NT2/D1 (cell line): ENCODE measurements at regions not wholly inside any gene's neighbourhood (a gene's known extent, or its start where the extent isn't known, plus 50 kb on each side); places are given as distances from the start of the nearest gene placed in this dataset.
"Not testable (repeated sequence)": the region's sequence is repeated elsewhere in the genome, so short reads cannot be mapped to it uniquely, and the experiment has no call there.

Experiments used
- DNase-seq: peaks from one replicate; pipeline ENCODE4 v3.0.0-alpha.2; 2011; ENCODE audit warnings: low read depth, low spot score
- H3K27me3 ChIP-seq: 2 replicates; pipeline ENCODE4 v1.6.0; 2011; ENCODE audit warnings: mild to moderate bottlenecking; ENCODE audit not compliant: insufficient read length, insufficient read depth
- H3K36me3 ChIP-seq: 2 replicates; pipeline ENCODE4 v1.6.1; 2011; ENCODE audit warnings: mild to moderate bottlenecking, low read length, mixed read lengths; ENCODE audit not compliant: insufficient read depth, insufficient read length
- H3K4me1 ChIP-seq: 2 replicates; pipeline ENCODE4 v1.5.1; 2011; ENCODE audit not compliant: insufficient read depth, insufficient read length
- H3K4me3 ChIP-seq: 2 replicates; pipeline ENCODE4 v1.5.1; 2011; ENCODE audit warnings: low read depth; ENCODE audit not compliant: insufficient read length
- H3K9ac ChIP-seq: 2 replicates; pipeline ENCODE4 v1.6.0; 2011; ENCODE audit warnings: low read depth; ENCODE audit not compliant: insufficient read length
- H3K9me3 ChIP-seq: 2 replicates; pipeline ENCODE4 v1.5.1; 2011; ENCODE audit warnings: mild to moderate bottlenecking, low read length; ENCODE audit not compliant: insufficient read depth
- SUZ12 ChIP-seq: IDR thresholded peaks from 2 replicates; pipeline ENCODE4 v1.6.1; 2011; ENCODE audit not compliant: insufficient read length, insufficient read depth; ENCODE audit errors: extremely low read depth
- YY1 ChIP-seq: IDR thresholded peaks from 2 replicates; pipeline ENCODE4 v1.6.1; 2011; ENCODE audit not compliant: insufficient read length, insufficient read depth
- ZNF274 ChIP-seq: IDR thresholded peaks from 2 replicates; pipeline ENCODE4 v1.6.1; 2011; ENCODE audit warnings: mild to moderate bottlenecking, low read depth, low read length

- no peak for DNase-seq
- TF ChIP-seq ZNF274 (no peak), YY1 (no peak), SUZ12 (no peak)
- Histone ChIP-seq H3K4me3 (no peak overlapping the region), H3K36me3 (no peaks in the 10 kb centered on the region), H3K9me3 (no peaks in the 10 kb centered on the region), H3K4me1 (no peaks in the 10 kb centered on the region), H3K27me3 (no peaks in the 10 kb centered on the region), H3K9ac (no peak overlapping the region)
Measured at GRCh38 chrX:109782994-109783700, 50.1 kb upstream of the ACSL4 start.

- DNase-seq: no peak
- no peak overlapping the region for H3K9ac ChIP-seq
- H3K4me1 ChIP-seq: no peaks in the 10 kb centered on the region
- no peaks in the 10 kb centered on the region for H3K9me3 ChIP-seq
- H3K27me3 ChIP-seq: no peaks in the 10 kb centered on the region
- no peaks in the 10 kb centered on the region for H3K36me3 ChIP-seq
- H3K4me3 ChIP-seq: no peak overlapping the region
- TF ChIP-seq SUZ12 (no peak), ZNF274 (no peak), YY1 (no peak)
Measured at GRCh38 chrX:109783701-109784079, 50.6 kb upstream of the ACSL4 start.

GRCh38 chrX:109785053-109785452 is 52.0 kb upstream of the ACSL4 start:
- Histone ChIP-seq H3K4me3 (no peak overlapping the region), H3K27me3 (no peaks in the 10 kb centered on the region), H3K9ac (no peak overlapping the region), H3K4me1 (no peaks in the 10 kb centered on the region), H3K9me3 (no peaks in the 10 kb centered on the region), H3K36me3 (no peaks in the 10 kb centered on the region)
- DNase-seq: no peak
- TF ChIP-seq SUZ12 (no peak), ZNF274 (no peak), YY1 (no peak)

GRCh38 chrX:109790511-109790910 is 57.5 kb upstream of the ACSL4 start:
- not testable (repeated sequence) for H3K36me3 ChIP-seq, DNase-seq, H3K9ac ChIP-seq, H3K4me3 ChIP-seq, H3K9me3 ChIP-seq, H3K4me1 ChIP-seq, H3K27me3 ChIP-seq

- Histone ChIP-seq H3K4me3 (no peak overlapping the region), H3K9me3 (no peaks in the 10 kb centered on the region), H3K9ac (no peak overlapping the region), H3K4me1 (no peaks in the 10 kb centered on the region), H3K27me3 (no peaks in the 10 kb centered on the region), H3K36me3 (no peaks in the 10 kb centered on the region)
- no peak for TF ChIP-seq YY1
- DNase-seq: no peak
Measured at GRCh38 chrX:109793191-109793590, 60.1 kb upstream of the ACSL4 start.

- no peak overlapping the region for H3K4me3 ChIP-seq
- TF ChIP-seq SUZ12 (no peak), YY1 (no peak), ZNF274 (no peak)
- no peaks in the 10 kb centered on the region for H3K4me1 ChIP-seq
- no peaks in the 10 kb centered on the region for H3K9me3 ChIP-seq
- H3K27me3 ChIP-seq: no peaks in the 10 kb centered on the region
- H3K9ac ChIP-seq: no peak overlapping the region
- no peak for DNase-seq
- no peaks in the 10 kb centered on the region for H3K36me3 ChIP-seq
Measured at GRCh38 chrX:109795682-109796081, 62.6 kb upstream of the ACSL4 start.

- Histone ChIP-seq H3K36me3 (no peaks in the 10 kb centered on the region), H3K4me1 (no peaks in the 10 kb centered on the region), H3K4me3 (no peak overlapping the region), H3K9ac (no peak overlapping the region), H3K27me3 (no peaks in the 10 kb centered on the region), H3K9me3 (no peaks in the 10 kb centered on the region)
- TF ChIP-seq YY1 (no peak), SUZ12 (no peak), ZNF274 (no peak)
- DNase-seq: no peak
Measured at GRCh38 chrX:109797311-109797975, 64.4 kb upstream of the ACSL4 start.

GRCh38 chrX:109812236-109812635 is 79.2 kb upstream of the ACSL4 start:
- Histone ChIP-seq H3K9ac (no peak overlapping the region), H3K27me3 (no peaks in the 10 kb centered on the region), H3K4me3 (no peak overlapping the region), H3K9me3 (no peaks in the 10 kb centered on the region), H3K36me3 (no peaks in the 10 kb centered on the region), H3K4me1 (no peaks in the 10 kb centered on the region)
- TF ChIP-seq YY1: no peak
- TF ChIP-seq SUZ12: no peak
- no peak for TF ChIP-seq ZNF274
- DNase-seq: no peak
